ENCODE measurements at regions not wholly inside any gene's neighbourhood (a gene's known extent, or its start where the extent isn't known, plus 50 kb on each side); places are given as distances from the start of the nearest gene placed in this dataset.

DNA sequence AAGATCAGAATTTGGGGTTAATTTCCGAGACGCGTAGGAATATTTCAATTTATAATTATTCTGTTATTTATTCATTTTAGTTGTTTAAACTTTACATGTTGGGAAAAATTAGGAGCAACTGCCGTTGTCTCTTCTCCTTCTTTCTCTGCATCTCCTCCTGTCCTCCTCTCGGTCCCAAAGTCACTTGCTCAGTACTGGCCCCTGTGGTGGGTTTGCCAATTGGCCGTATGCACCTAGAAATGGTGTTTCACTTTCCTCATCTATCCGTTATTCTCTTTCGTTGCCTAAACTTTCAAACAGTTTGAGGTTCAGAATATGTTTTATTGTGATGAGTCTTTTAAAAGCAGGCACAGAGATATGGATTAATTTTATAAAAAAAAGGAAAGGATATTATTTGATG is 517.9 kb downstream of the PLCL1 start:
- Histone ChIP-seq H3K27ac (no peak overlapping the region), H3K9me3 (ENCODE audit: low read depth, low read length) (no peaks in the 10 kb centered on the region), H3K36me3 (ENCODE audit: insufficient read depth, low read length) (no peaks in the 10 kb centered on the region), H3K9ac (ENCODE audit: insufficient read length) (no peak overlapping the region), H3K4me3 (no peak overlapping the region)
- DNase-seq (ENCODE audit: low read depth, low spot score), result no peak
- no peak for TF ChIP-seq FOXP2 (optimal IDR thresholded peaks at IDR 0.05; ENCODE audit: control extremely low read depth, extremely low read length, insufficient read depth)
- TF ChIP-seq EZH2 (IDR thresholded peaks at IDR 0.05), result no peak

GRCh38 chr2:198321522-198322088 is 517.2 kb downstream of the PLCL1 start:
- H3K9ac ChIP-seq (ENCODE audit: insufficient read length), result no peak overlapping the region
- no peak for DNase-seq (ENCODE audit: low read depth, low spot score)
- H3K4me3 ChIP-seq, result no peak overlapping the region
- no peaks in the 10 kb centered on the region for H3K36me3 ChIP-seq (ENCODE audit: insufficient read depth, low read length)
- no peak for TF ChIP-seq EZH2 (IDR thresholded peaks at IDR 0.05)
- TF ChIP-seq FOXP2 (optimal IDR thresholded peaks at IDR 0.05; ENCODE audit: control extremely low read depth, extremely low read length, insufficient read depth), result no peak
- no peak overlapping the region for H3K27ac ChIP-seq
- no peaks in the 10 kb centered on the region for H3K9me3 ChIP-seq (ENCODE audit: low read depth, low read length)

- Histone ChIP-seq H3K4me3 (no peak overlapping the region), H3K9me3 (ENCODE audit: low read depth, low read length) (no peaks in the 10 kb centered on the region), H3K36me3 (ENCODE audit: insufficient read depth, low read length) (no peaks in the 10 kb centered on the region), H3K9ac (ENCODE audit: insufficient read length) (no peak overlapping the region), H3K27ac (no peak overlapping the region)
- no peak for TF ChIP-seq POLR2AphosphoS5 (IDR thresholded peaks at IDR 0.05; ENCODE audit: borderline replicate concordance, low read depth, low read length)
- DNase-seq (ENCODE audit: low read depth, low spot score), result no peak
These were observed 512.5 kb downstream of the PLCL1 start for GRCh38 chr2:198316852-198317396.

DNA sequence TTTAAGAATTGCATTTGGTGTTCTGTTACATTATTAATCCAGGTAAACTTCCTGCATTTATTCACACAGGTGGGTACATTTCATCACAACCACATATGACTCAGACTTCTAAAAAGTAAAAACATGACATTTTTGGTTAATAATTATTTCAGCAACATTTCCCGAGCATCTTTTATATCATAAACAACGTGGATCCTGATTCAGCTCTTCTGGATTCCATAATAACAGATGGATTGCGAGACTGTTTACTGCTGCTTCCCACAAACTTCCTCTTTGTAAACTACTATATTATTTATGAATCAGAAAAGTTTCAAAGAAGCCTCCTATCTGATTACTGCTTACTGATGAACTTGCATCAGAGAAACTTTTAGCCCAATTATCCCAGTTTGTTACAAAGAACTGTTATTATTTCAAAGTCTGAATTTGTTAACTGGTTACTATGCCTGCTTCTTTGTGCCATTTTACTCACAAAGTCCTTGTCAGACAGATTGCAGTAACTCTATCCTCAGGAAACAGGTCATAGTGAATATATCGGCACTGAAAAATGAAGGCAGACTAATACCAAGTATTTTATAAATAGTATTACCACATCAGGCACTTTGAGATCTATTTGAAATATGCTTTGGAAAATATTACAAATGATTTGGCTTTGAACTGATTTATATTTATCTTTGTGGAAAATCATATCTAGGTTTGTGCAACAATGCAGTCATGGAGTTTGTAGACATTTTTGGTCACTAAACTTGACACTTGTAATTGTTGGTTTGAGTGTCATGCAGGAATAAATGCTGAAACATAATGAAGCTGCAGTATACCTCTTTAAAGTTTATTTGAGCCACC is 511.6 kb downstream of the PLCL1 start:
- H3K36me3 ChIP-seq (ENCODE audit: insufficient read depth, low read length), result no peaks in the 10 kb centered on the region
- H3K27ac ChIP-seq, result no peak overlapping the region
- H3K9ac ChIP-seq (ENCODE audit: insufficient read length), result no peak overlapping the region
- H3K9me3 ChIP-seq (ENCODE audit: low read depth, low read length), result no peaks in the 10 kb centered on the region
- no peak for DNase-seq (ENCODE audit: low read depth, low spot score)
- TF ChIP-seq FOXP2 (optimal IDR thresholded peaks at IDR 0.05; ENCODE audit: control extremely low read depth, extremely low read length, insufficient read depth) (no peak), EZH2 (IDR thresholded peaks at IDR 0.05) (no peak), POLR2AphosphoS5 (IDR thresholded peaks at IDR 0.05; ENCODE audit: borderline replicate concordance, low read depth, low read length) (no peak)
- H3K4me3 ChIP-seq, result no peak overlapping the region

DNA sequence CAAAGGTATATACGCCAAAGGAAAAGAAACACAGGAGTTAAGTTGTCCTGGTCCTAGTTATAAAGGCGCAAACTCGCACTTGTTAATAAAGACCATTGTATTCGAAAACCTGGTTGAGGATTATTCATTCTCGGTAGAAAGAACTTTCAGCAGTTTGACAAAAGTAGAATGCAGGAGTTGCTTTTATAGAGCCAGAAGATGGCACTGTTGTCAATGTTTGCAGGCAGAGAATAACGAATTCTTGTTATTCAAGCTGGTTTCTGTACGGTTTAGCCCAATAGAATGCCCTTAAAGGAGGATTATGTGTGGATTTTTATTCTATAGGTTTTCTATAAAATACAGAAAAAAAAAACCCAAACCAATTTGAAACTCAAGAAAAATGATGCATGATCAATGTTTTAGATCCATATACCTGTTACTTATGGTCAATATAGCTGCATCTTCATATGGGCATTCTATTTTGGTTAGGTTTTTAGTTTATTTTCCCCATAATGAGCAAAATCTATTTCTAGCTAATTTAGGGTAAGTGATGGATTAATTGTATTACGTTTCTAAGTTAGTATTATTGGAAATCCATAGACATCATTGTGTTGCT is 510.3 kb downstream of the PLCL1 start:
- no peaks in the 10 kb centered on the region for H3K36me3 ChIP-seq (ENCODE audit: insufficient read depth, low read length)
- no peak for TF ChIP-seq FOXP2 (optimal IDR thresholded peaks at IDR 0.05; ENCODE audit: control extremely low read depth, extremely low read length, insufficient read depth)
- no peak for TF ChIP-seq POLR2AphosphoS5 (IDR thresholded peaks at IDR 0.05; ENCODE audit: borderline replicate concordance, low read depth, low read length)
- TF ChIP-seq EZH2 (IDR thresholded peaks at IDR 0.05), result no peak
- DNase-seq (ENCODE audit: low read depth, low spot score), result peak; percentile 50

GRCh38 chr2:198312596-198313483 is 508.4 kb downstream of the PLCL1 start:
- no peak for DNase-seq (ENCODE audit: low read depth, low spot score)
- H3K27ac ChIP-seq, result no peak overlapping the region
- no peak for TF ChIP-seq POLR2AphosphoS5 (IDR thresholded peaks at IDR 0.05; ENCODE audit: borderline replicate concordance, low read depth, low read length)
- no peak for TF ChIP-seq EZH2 (IDR thresholded peaks at IDR 0.05)
- TF ChIP-seq FOXP2 (optimal IDR thresholded peaks at IDR 0.05; ENCODE audit: control extremely low read depth, extremely low read length, insufficient read depth), result no peak
- no peak overlapping the region for H3K4me3 ChIP-seq
- no peaks in the 10 kb centered on the region for H3K36me3 ChIP-seq (ENCODE audit: insufficient read depth, low read length)
- H3K9ac ChIP-seq (ENCODE audit: insufficient read length), result no peak overlapping the region
- H3K9me3 ChIP-seq (ENCODE audit: low read depth, low read length), result no peaks in the 10 kb centered on the region

More for the DNA sequence above, 510.3 kb downstream of the PLCL1 start:
- H3K4me3 ChIP-seq, result no peak overlapping the region
- no peaks in the 10 kb centered on the region for H3K9me3 ChIP-seq (ENCODE audit: low read depth, low read length)
- H3K9ac ChIP-seq (ENCODE audit: insufficient read length), result no peak overlapping the region
- H3K27ac ChIP-seq, result no peak overlapping the region

- DNase-seq (ENCODE audit: low read depth, low spot score), result no peak
- no peaks in the 10 kb centered on the region for H3K36me3 ChIP-seq (ENCODE audit: insufficient read depth, low read length)
- no peaks in the 10 kb centered on the region for H3K9me3 ChIP-seq (ENCODE audit: low read depth, low read length)
- TF ChIP-seq POLR2AphosphoS5 (IDR thresholded peaks at IDR 0.05; ENCODE audit: borderline replicate concordance, low read depth, low read length), result no peak
- no peak overlapping the region for H3K27ac ChIP-seq
- no peak overlapping the region for H3K4me3 ChIP-seq
- no peak overlapping the region for H3K9ac ChIP-seq (ENCODE audit: insufficient read length)
These were observed 506.6 kb downstream of the PLCL1 start for GRCh38 chr2:198311020-198311419.

DNA sequence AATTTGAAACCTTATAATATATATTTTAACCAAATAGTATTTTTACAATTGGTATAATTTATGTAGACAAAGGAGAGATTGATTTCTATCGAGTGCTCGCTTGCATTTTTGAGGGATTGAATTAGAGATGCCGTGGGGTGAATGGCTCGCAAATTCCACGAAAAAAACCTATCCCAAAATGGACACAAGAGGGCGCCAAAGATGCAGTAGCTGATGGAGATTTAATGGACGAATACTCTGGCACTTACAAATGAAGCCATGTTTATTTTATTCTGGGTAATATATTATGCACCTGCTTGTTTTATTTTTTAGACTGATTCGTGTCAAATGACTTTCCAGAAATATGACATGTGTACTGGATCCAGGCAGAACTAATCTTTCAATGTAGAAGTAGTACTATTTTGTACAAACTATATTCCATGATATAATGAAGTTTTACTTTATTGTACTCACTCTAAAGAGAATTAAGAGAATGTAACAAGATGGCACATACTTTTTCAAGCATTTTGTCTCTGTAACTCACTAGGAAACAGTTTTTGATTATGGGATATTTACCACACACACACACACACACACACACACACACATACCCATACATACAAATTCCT is 505.4 kb downstream of the PLCL1 start:
- no peak overlapping the region for H3K27ac ChIP-seq
- DNase-seq (ENCODE audit: low read depth, low spot score), result peak; percentile 40

More for the DNA sequence above, 505.4 kb downstream of the PLCL1 start:
- no peak overlapping the region for H3K4me3 ChIP-seq
- H3K36me3 ChIP-seq (ENCODE audit: insufficient read depth, low read length), result no peaks in the 10 kb centered on the region
- TF ChIP-seq POLR2AphosphoS5 (IDR thresholded peaks at IDR 0.05; ENCODE audit: borderline replicate concordance, low read depth, low read length), result no peak
- TF ChIP-seq FOXP2 (optimal IDR thresholded peaks at IDR 0.05; ENCODE audit: control extremely low read depth, extremely low read length, insufficient read depth), result no peak
- no peak for TF ChIP-seq EZH2 (IDR thresholded peaks at IDR 0.05)
- no peaks in the 10 kb centered on the region for H3K9me3 ChIP-seq (ENCODE audit: low read depth, low read length)
- H3K9ac ChIP-seq (ENCODE audit: insufficient read length), result no peak overlapping the region
